SK-N-SH treated with all-trans-retinoic acid at 6 μM for 48 hours (cell line): ENCODE measurements at regions not wholly inside any gene's neighbourhood (a gene's known extent, or its start where the extent isn't known, plus 50 kb on each side); places are given as distances from the start of the nearest gene placed in this dataset.

ENCODE experiments used
- ATAC-seq: fragments of 200-7000 bp; cut with Tn5 transposase; 3 replicates; pipeline ENCODE4 v1.9.1; 2020; ENCODE audit warnings: mild to moderate bottlenecking, moderate library complexity
- ARNTL ChIP-seq: fragments of 450-650 bp; formaldehyde crosslinking; IDR thresholded peaks from 2 replicates; pipeline ENCODE4 v1.5.0; 2020; ENCODE audit warnings: low read depth, mild to moderate bottlenecking, moderate library complexity, borderline replicate concordance
- BACH2 ChIP-seq: fragments of 250-450 bp; sonication (Bioruptor Pico); IDR thresholded peaks from 2 replicates; pipeline ENCODE4 v1.9.0; 2021; ENCODE audit warnings: mild to moderate bottlenecking, borderline replicate concordance
- CSDC2 ChIP-seq: fragments of 250-450 bp; sonication (Bioruptor Pico); IDR thresholded peaks from 2 replicates; pipeline ENCODE4 v1.5.0; 2020; ENCODE audit warnings: mild to moderate bottlenecking, moderate library complexity
- ESRRG ChIP-seq: fragments of 250-450 bp; sonication (Bioruptor Pico); IDR thresholded peaks from 2 replicates; pipeline ENCODE4 v1.6.1; 2021; ENCODE audit warnings: mild to moderate bottlenecking
- GLIS3 ChIP-seq: fragments of 250-450 bp; sonication (Bioruptor Pico); IDR thresholded peaks from 2 replicates; pipeline ENCODE4 v1.5.0; 2020; ENCODE audit warnings: mild to moderate bottlenecking, moderate library complexity
- ISL1 ChIP-seq: fragments of 250-450 bp; sonication (Bioruptor Pico); IDR thresholded peaks from 2 replicates; pipeline ENCODE4 v2.1.2; 2022; ENCODE audit warnings: mild to moderate bottlenecking, moderate library complexity
- OSR1 ChIP-seq: fragments of 250-450 bp; sonication (Bioruptor Pico); IDR thresholded peaks from 2 replicates; pipeline ENCODE4 v1.8.0; 2022; ENCODE audit warnings: moderate library complexity, mild to moderate bottlenecking, inconsistent platforms
- POU6F1 ChIP-seq: fragments of 250-450 bp; sonication (Bioruptor Pico); IDR thresholded peaks from 2 replicates; pipeline ENCODE4 v1.8.0; 2021; ENCODE audit warnings: low read depth, mild to moderate bottlenecking, moderate library complexity, borderline replicate concordance
- PPARA ChIP-seq: fragments of 250-450 bp; sonication (Bioruptor Pico); IDR thresholded peaks from 2 replicates; pipeline ENCODE4 v1.5.0; 2020; ENCODE audit warnings: mild to moderate bottlenecking, borderline replicate concordance
- SNAI2 ChIP-seq: fragments of 250-450 bp; sonication (Bioruptor Pico); IDR thresholded peaks from 2 replicates; pipeline ENCODE4 v1.5.0; 2020; ENCODE audit warnings: mild to moderate bottlenecking, moderate library complexity
- TCF4 ChIP-seq: fragments of 250-450 bp; sonication (Bioruptor Pico); IDR thresholded peaks from 2 replicates; pipeline ENCODE4 v1.8.0; 2021; ENCODE audit warnings: mild to moderate bottlenecking, moderate library complexity, borderline replicate concordance
- TOX ChIP-seq: fragments of 250-450 bp; sonication (Bioruptor Pico); IDR thresholded peaks from 2 replicates; pipeline ENCODE4 v1.8.0; 2021; ENCODE audit warnings: mild to moderate bottlenecking, moderate library complexity, borderline replicate concordance
- ZC3H10 ChIP-seq: fragments of 250-450 bp; sonication (Bioruptor Pico); IDR thresholded peaks from 2 replicates; pipeline ENCODE4 v1.5.1; 2021; ENCODE audit warnings: mild to moderate bottlenecking, moderate library complexity
- ZFP3 ChIP-seq: fragments of 250-450 bp; sonication (Bioruptor Pico); IDR thresholded peaks from 2 replicates; pipeline ENCODE4 v1.5.0; 2020; ENCODE audit warnings: mild to moderate bottlenecking, moderate library complexity
- ZFP30 ChIP-seq: fragments of 450-650 bp; formaldehyde crosslinking; IDR thresholded peaks from 2 replicates; pipeline ENCODE4 v1.5.0; 2022; ENCODE audit warnings: mild to moderate bottlenecking, moderate library complexity
- ZNF565 ChIP-seq: fragments of 450-650 bp; formaldehyde crosslinking; conservative IDR thresholded peaks from 2 replicates; pipeline ENCODE4 v1.5.0; 2020; ENCODE audit warnings: low read depth, mild to moderate bottlenecking, moderate library complexity
- ZNF70 ChIP-seq: fragments of 450-650 bp; formaldehyde crosslinking; IDR thresholded peaks from 2 replicates; pipeline ENCODE4 v1.5.0; 2020; ENCODE audit warnings: mild to moderate bottlenecking, moderate library complexity
- ZNF8 ChIP-seq: fragments of 450-650 bp; formaldehyde crosslinking; IDR thresholded peaks from 2 replicates; pipeline ENCODE4 v1.5.0; 2020; ENCODE audit warnings: mild to moderate bottlenecking, moderate library complexity
- TF ChIP-seq, protein P1 (sequence below): fragments of 250-450 bp; sonication (Bioruptor Pico); IDR thresholded peaks from 2 replicates; pipeline ENCODE4 v1.8.0; 2020; ENCODE audit warnings: mild to moderate bottlenecking, moderate library complexity, borderline replicate concordance
- TF ChIP-seq, protein P2 (sequence below): fragments of 250-450 bp; sonication (Bioruptor Pico); IDR thresholded peaks from 2 replicates; pipeline ENCODE4 v1.5.1; 2020; ENCODE audit warnings: low read depth, mild to moderate bottlenecking, moderate library complexity
- TF ChIP-seq, protein P3 (sequence below): fragments of 250-450 bp; sonication (Bioruptor Pico); IDR thresholded peaks from 2 replicates; pipeline ENCODE4 v1.5.0; 2020; ENCODE audit warnings: mild to moderate bottlenecking, moderate library complexity
- TF ChIP-seq, protein P4 (sequence below): fragments of 250-450 bp; sonication (Bioruptor Pico); IDR thresholded peaks from 2 replicates; pipeline ENCODE4 v1.5.1; 2021; ENCODE audit warnings: mild to moderate bottlenecking, moderate library complexity

- TF ChIP-seq TOX (CRISPR knock-in tag) (no peak), SNAI2 (CRISPR knock-in tag) (no peak), BACH2 (CRISPR knock-in tag) (no peak), ESRRG (CRISPR knock-in tag) (no peak), POU6F1 (CRISPR knock-in tag) (no peak), CSDC2 (no peak), ZNF565 (CRISPR knock-in tag) (no peak), PPARA (no peak), ARNTL (CRISPR knock-in tag) (no peak), ZNF70 (no peak), ZFP30 (CRISPR knock-in tag) (no peak), ISL1 (CRISPR knock-in tag) (no peak), GLIS3 (CRISPR knock-in tag) (no peak), ZNF8 (CRISPR knock-in tag) (no peak), ZC3H10 (no peak), TCF4 (CRISPR knock-in tag) (no peak), ZFP3 (CRISPR knock-in tag) (no peak)
- TF ChIP-seq, protein P1, sequence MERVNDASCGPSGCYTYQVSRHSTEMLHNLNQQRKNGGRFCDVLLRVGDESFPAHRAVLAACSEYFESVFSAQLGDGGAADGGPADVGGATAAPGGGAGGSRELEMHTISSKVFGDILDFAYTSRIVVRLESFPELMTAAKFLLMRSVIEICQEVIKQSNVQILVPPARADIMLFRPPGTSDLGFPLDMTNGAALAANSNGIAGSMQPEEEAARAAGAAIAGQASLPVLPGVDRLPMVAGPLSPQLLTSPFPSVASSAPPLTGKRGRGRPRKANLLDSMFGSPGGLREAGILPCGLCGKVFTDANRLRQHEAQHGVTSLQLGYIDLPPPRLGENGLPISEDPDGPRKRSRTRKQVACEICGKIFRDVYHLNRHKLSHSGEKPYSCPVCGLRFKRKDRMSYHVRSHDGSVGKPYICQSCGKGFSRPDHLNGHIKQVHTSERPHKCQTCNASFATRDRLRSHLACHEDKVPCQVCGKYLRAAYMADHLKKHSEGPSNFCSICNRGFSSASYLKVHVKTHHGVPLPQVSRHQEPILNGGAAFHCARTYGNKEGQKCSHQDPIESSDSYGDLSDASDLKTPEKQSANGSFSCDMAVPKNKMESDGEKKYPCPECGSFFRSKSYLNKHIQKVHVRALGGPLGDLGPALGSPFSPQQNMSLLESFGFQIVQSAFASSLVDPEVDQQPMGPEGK = no peak
- TF ChIP-seq, protein P2, sequence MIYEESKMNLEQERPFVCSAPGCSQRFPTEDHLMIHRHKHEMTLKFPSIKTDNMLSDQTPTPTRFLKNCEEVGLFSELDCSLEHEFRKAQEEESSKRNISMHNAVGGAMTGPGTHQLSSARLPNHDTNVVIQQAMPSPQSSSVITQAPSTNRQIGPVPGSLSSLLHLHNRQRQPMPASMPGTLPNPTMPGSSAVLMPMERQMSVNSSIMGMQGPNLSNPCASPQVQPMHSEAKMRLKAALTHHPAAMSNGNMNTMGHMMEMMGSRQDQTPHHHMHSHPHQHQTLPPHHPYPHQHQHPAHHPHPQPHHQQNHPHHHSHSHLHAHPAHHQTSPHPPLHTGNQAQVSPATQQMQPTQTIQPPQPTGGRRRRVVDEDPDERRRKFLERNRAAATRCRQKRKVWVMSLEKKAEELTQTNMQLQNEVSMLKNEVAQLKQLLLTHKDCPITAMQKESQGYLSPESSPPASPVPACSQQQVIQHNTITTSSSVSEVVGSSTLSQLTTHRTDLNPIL (CRISPR knock-in tag) = no peak
- TF ChIP-seq, protein P3, sequence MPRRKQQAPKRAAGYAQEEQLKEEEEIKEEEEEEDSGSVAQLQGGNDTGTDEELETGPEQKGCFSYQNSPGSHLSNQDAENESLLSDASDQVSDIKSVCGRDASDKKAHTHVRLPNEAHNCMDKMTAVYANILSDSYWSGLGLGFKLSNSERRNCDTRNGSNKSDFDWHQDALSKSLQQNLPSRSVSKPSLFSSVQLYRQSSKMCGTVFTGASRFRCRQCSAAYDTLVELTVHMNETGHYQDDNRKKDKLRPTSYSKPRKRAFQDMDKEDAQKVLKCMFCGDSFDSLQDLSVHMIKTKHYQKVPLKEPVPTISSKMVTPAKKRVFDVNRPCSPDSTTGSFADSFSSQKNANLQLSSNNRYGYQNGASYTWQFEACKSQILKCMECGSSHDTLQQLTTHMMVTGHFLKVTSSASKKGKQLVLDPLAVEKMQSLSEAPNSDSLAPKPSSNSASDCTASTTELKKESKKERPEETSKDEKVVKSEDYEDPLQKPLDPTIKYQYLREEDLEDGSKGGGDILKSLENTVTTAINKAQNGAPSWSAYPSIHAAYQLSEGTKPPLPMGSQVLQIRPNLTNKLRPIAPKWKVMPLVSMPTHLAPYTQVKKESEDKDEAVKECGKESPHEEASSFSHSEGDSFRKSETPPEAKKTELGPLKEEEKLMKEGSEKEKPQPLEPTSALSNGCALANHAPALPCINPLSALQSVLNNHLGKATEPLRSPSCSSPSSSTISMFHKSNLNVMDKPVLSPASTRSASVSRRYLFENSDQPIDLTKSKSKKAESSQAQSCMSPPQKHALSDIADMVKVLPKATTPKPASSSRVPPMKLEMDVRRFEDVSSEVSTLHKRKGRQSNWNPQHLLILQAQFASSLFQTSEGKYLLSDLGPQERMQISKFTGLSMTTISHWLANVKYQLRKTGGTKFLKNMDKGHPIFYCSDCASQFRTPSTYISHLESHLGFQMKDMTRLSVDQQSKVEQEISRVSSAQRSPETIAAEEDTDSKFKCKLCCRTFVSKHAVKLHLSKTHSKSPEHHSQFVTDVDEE (CRISPR knock-in tag) = no peak
- no peak for ATAC-seq
These were observed 452.6 kb upstream of the ZMIZ1 start for GRCh38 chr10:78616125-78616695.

GRCh38 chr10:78617115-78617514 lies 451.7 kb upstream of the ZMIZ1 start:
- no peak for ATAC-seq
- TF ChIP-seq TOX (CRISPR knock-in tag) (no peak), ZNF8 (CRISPR knock-in tag) (no peak), ZFP3 (CRISPR knock-in tag) (no peak), BACH2 (CRISPR knock-in tag) (no peak), ISL1 (CRISPR knock-in tag) (no peak), ZC3H10 (no peak), GLIS3 (CRISPR knock-in tag) (no peak), OSR1 (no peak)

GRCh38 chr10:78617631-78618030 lies 451.1 kb upstream of the ZMIZ1 start:
- no peak for ATAC-seq
- TF ChIP-seq, protein P4, sequence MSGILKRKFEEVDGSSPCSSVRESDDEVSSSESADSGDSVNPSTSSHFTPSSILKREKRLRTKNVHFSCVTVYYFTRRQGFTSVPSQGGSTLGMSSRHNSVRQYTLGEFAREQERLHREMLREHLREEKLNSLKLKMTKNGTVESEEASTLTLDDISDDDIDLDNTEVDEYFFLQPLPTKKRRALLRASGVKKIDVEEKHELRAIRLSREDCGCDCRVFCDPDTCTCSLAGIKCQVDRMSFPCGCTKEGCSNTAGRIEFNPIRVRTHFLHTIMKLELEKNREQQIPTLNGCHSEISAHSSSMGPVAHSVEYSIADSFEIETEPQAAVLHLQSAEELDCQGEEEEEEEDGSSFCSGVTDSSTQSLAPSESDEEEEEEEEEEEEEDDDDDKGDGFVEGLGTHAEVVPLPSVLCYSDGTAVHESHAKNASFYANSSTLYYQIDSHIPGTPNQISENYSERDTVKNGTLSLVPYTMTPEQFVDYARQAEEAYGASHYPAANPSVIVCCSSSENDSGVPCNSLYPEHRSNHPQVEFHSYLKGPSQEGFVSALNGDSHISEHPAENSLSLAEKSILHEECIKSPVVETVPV = no peak
- TF ChIP-seq CSDC2 = no peak
- TF ChIP-seq TOX (CRISPR knock-in tag) = no peak
